Femur (tissue), 1 donor: ENCODE measurements at regions not wholly inside any gene's neighbourhood (a gene's known extent, or its start where the extent isn't known, plus 50 kb on each side); places are given as distances from the start of the nearest gene placed in this dataset.

Experiments
- DNase-seq: peaks from one replicate; pipeline ENCODE4 v3.0.0-alpha.2; 2017

DNA sequence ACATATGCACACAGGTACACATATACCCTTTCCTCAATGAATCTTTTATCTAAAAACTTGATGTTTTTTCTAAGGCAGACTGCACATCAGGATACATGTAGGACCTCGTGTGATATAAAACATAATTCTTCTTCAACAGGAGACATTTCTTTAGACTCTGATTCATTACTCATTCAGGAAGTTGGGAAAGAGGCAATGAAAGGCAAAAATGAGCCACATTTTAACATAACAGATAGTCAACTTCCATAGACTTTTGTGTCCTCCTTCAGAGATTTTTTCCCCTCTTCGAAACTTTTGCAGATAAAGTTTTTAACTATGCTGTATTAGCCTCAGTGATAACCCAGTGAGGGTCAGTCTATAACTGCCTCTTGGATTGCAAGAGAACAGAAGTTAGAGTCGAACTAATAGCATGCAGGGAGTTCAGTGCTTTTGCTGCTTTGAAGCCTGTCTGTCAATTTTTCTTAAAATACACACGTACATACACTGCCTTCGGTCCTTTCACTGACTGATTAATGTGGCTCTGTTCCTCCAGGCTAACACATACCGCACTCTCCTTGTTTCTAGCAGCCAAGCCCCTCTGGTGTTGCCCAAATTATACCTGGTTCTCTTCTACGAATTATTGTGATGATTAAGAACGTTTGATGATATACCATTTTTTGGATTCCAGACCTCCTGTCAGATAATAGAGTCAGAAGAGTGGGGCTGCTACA lies 562.5 kb upstream of the MAP3K7 start:
- DNase-seq = no peak

DNA sequence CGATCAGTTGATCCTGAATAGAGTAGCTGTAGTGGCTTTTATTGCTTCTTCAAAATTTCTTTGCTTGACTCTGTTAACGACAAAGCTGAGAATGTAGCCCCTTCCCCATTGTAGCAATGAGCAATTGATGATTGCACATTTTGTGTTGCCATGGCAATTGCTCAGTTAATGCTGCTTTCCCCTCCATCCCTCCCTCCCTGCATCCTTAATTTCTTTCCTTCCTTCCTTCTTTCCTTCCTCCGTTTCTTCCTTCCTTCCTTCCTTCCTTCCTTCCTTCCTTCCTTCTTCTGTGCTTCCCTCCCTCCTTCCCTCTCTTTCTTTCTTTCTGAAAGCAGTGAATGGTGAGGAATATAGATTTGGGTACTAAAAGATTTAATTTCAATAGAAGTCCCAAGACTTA lies 557.3 kb upstream of the MAP3K7 start:
- DNase-seq = no peak

DNA sequence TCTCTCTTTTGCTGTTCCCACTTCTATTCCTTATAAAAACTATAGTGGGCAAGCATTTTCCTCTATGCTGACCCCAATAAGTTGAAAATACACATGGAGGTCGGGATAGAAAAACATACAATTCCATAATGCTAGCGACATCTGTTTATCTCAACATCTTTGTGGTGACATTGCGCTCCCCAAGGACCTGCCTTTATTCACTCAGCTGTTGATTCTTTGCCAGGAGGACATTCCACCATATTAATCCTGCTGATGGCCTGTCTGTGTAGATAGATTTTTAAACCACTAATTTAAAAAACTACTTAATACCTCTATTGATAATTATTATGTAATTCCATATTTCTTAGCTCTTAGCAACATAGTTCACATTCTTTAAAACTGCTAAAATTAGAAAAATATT lies 555.3 kb upstream of the MAP3K7 start:
- DNase-seq = no peak

DNA sequence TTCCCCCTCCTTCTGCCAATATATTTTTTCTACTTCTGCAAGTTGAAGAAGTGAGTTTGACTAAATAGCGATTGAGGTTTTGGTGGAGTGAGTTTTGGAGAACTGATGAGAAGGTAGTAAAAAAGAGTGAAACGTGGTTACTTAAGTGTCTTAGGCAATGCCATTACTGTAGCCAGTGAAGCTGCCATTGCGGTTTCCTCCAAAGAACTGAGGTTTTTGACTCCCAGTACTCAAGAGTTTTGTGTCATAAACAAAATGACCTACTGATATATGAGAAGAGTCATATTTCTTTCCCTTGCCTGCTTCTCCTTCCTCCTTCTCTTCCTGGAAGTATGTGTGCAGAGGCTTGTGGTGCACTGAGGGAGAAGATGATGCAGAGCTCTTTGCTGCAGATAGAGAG lies 554.5 kb upstream of the MAP3K7 start:
- peak; percentile 28 for DNase-seq

DNA sequence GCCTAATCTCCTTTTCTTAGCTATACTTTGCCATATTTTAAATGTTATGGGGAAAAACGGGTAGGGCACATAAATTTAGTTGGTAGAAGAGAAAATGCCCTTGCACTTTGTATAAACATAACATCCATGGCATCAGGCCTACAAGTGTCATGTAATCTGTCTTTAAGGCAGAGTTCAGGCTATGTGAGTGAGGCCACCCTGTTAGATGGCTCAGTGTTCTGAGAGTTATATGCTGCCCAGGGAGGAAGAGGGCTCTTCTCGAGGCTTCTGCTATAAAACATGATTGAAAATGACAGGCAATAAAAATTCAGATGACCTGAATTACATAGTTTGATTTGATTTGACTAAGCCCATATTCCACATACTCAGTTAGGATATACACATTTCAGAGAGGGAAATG lies 553.6 kb upstream of the MAP3K7 start:
- no peak for DNase-seq

DNA sequence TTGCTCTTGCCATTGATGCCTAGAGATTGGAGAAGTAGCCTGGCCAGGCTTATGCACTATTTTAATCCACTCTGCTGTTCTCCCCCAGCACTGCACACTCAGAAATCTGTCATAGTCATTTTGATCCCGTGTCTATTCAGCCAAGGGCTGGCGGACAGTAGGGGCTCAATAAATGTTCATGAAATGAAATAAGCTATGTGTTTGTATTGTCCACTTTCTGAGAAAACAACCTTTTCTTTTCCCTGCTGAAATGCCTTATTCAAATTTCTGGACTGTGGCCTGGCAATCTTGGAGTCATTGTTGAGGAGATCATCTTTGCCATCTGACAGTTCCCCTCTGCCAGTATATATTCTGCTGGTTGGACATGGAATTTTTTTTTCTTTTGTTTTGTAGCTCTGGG lies 550.4 kb upstream of the MAP3K7 start:
- no peak for DNase-seq

DNA sequence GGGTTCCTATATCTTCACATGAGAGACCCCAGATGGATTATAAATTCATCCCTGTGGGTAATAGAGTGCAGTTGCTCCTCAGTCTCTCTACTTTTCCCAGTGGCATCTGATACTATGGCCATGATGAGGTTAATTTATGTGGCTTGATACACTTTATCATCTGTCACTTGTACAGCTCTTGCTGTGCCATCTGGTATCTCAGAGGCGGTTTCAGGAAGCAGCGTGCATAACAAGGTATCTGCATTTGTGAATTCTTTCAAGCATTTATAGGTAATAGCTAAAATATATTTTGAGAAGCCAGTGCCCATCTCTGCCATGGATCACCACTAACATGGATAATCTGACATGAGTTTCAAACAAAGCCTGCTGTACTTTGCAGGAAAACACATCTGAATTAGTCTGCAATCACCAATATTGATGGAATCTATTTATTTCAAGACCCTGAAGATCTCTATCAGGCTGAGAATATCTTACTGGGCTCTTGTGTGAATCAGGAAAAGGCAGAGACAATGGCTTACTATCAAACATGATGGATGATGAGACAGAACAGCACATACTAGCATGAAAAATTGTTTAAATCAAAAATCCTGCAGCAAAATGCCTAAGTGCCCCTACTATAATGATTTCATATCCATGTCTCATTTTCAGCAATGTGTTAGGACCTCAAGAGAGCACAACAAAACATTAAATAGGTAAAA lies 548.7 kb upstream of the MAP3K7 start:
- DNase-seq = no peak

DNA sequence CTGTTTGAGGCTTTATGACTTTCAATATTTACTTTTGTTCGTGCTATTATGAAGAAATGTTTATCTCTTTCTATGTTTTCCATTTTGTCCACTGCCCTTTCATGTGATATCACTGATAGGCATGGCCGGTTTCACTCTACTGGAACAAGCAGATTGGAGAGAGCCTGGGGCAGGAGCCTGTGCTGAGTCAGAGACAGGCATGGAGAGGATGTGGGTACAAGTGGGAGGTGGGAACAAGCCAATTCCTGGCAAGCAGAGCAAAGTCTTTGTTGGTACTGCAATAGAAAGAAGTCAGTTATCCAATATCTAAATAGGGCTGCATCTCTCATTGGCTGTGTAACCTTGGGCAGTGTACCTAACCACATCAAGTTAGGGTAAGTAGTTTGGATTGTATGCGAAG lies 545.6 kb upstream of the MAP3K7 start:
- DNase-seq = no peak

DNA sequence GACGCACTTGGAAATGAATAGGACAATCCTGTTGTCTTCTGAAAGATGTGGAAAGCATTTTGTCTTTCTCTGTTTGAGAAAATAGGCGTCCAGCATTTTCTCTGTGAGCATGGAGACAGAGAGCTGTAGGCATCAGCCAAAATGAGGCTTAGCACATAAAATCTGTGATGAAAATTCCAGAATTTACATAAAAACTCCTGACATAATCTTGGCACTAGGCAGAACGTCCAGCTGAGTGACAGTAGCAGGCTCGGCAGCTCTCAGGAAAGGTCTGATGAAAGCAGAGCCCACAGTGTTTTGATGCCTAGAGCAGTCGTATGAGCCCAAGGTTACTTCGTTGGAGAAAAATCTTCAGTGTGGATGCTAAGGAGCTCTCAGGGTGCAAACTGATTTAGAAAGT lies 543.3 kb upstream of the MAP3K7 start:
- no peak for DNase-seq

DNA sequence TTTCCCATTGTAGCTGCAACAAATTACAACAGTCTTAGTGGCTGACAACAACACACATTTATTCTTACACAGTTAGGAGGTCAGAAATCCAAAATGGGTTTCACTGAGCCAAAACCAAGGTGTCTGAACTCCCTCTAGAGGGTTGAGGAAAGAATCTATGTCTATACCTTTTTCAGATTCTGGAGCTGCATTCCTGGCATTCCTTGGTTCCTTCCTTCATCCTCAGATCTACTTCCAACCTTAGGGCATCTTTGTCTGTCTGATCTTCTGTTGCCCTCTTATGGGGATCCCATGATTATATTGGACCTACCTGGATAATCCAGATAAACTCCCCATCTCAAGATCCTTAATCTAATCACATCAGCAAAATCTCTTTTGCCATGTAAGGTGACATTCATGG lies 540.9 kb upstream of the MAP3K7 start:
- DNase-seq = no peak

DNA sequence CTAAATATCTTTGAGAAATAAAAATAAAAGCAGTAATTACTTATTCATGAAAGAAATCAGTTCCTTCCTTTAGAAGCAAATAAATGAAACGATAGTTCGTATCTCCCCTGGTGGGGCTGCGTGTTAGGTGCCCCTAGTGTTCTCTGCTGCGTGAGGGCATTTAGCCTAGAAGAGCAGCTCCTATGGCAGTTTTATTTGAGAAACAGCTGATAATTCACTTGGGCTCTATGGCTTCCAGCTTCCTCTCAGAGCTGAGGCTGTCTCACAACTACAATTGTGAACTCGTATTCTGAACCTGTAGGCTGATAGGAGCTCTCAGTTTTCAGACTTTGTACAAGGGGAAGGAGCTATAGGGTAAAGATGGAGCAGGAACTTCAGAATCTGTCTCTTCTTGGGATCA lies 540.0 kb upstream of the MAP3K7 start:
- no peak for DNase-seq

DNA sequence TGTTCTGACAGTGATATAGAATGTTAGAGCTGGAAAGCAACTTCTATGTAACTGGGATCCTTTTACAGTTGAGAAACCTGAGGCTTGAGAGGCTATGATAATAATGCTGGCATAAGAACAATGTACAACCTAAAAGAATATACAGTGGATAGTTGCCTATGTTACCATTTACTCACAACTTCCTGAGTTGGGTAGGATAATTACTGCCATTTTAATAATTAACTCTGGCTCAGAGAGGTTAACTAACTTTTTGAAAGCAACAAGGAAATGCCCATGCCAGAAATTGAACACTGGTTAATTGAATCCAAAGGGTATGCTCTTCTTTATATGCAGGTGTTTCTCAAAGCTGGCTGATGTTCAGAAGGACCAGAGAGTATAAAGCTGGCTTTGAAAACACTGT lies 530.7 kb upstream of the MAP3K7 start:
- no peak for DNase-seq

DNA sequence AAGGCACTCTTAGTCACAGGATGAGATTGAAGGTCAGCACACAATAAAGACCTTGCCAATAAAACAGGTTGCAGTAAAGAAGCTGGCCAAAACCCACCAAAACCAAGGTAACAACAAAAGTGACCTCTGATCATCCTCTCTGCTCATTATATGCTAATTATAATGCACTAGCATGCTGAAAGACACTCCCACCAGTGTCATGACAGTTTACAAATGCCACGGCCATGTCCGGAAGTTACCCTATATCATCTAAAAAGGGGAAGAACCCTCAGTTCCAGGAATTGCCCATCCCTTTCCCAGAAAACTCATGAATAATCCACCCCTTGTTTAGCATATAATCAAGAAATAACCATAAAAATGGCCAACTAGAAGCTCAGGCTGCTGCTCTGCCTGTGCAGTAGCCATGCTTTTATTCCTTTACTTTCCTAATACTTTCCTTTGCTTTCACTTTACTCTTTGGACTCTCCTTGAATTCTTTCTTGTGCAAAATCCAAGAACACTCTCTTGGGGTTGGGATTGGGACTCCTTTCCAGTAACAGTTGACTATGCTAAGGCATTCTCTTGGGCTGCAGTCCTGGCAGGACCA lies 527.3 kb upstream of the MAP3K7 start:
- DNase-seq = no peak

DNA sequence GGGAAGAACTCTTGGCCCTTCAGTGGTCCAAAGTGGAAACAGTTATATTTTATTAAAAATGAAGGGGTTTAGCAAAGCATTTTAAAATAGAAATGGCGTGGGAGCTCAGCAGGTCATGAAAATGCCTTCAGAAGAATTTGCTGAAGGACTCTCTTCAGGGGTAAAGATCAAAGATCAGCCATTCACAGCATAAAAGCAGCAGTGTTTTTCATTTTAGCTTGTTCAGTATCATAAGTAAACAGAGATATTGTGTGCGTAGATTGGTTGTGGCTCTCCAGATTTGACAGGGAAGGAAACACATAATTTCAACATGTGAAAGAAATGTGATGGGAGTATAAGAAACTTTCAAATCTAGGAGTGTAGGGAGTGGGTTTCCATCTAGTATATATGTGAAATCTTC lies 519.2 kb upstream of the MAP3K7 start:
- no peak for DNase-seq

DNA sequence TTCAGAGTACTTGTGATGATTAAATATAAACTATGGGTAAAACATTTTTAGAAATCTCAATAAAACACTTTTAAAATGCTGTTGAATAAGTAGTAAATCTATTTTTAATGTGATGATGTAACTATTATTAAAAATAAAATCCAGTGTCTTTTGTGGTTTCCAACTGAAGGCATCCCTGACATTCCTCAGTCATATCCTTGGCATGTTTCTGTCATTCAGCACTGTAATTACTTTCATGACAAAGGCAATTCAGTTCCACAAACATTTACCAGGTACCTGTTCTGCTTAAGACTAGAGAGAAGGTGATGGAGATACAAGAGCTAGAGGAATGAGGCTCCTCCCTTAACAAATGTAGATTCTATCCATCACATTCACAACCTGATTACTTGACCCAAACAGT lies 518.7 kb upstream of the MAP3K7 start:
- no peak for DNase-seq

DNA sequence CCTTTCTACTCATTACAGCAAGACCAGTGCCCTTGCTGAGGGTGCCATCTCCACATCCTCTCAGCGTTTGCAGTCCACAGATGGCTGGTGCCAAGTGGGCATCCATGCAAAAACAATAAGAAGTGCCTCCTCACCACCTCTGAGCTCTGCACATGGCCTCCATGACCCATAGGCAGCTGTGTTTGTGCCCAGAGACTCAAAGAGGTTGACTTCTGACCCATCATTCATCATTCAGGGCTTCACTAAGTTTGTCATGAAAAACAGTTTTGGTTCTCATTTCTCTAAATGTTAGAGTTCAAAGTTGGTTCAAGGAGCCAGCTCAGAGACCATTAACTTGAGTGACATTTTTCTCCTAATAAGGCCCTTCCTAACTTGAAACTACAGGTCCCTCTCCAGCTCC lies 512.6 kb upstream of the MAP3K7 start:
- no peak for DNase-seq

DNA sequence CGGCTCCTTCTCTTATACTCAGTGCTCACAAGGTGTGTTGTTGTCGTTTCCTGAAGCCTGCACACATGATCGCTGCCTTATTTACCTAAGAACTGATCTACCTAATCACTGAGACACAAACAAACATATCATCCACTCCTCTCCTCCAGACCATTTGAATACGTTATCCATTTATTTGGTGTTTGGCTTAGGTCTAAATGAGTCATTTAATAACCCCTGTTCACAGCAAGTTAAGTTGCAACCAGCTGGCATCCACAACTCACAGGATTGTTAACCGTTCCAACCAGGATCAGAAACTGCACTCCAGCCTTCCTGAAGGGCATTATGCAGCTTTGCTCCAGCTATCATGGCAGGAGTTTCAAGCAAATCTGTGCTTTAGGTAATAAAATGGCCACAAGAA lies 511.1 kb upstream of the MAP3K7 start:
- no peak for DNase-seq

DNA sequence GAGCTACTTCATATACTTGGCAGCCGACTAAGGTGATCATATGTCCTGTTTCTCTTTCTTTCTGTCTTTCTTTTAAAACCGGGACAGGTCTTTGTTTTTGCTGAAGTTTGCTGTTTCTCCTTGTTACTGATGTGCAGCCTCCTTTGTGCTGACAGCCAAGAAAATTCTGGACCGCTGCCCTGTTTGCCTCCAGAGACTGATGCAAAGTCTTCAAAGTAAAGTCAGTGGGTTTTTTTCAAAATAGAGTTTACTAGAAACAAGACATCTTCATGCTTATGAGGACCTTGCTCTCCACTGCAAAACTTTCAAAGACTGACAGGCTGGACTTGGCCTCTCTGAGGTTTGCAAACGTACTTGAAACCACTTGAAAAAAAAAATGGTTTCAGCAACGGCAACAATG lies 510.5 kb upstream of the MAP3K7 start:
- DNase-seq = peak; percentile 66

DNA sequence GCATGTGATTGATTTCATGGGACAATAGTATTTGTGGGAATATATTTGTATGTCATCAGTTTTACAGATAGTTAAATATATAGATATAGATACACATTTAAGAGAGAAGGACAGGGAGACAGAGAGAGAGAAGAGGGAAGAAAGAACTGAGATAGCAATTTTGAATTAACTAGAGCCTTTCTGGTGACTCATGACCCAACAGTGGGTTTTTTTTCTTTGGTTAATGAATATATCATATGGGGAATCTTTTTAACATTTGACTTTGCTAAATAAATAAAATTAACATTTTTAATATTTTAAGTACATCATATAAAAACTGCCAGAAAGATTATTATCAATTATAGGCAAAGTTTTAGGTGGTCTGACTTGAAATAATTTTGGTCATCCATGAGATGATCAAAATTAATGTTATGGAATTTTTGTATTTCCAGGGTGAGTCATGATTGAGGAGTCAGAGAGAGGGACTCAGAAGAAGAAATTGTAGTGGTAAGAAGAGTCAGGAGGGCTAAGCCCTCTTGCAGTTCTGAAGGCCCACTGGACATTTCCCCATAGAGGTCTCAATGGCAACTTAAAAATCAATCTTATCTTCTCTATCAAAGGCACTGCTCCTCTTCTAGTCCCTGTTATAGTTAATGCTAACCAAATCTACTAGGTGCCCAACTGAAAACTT lies 508.1 kb upstream of the MAP3K7 start:
- no peak for DNase-seq

DNA sequence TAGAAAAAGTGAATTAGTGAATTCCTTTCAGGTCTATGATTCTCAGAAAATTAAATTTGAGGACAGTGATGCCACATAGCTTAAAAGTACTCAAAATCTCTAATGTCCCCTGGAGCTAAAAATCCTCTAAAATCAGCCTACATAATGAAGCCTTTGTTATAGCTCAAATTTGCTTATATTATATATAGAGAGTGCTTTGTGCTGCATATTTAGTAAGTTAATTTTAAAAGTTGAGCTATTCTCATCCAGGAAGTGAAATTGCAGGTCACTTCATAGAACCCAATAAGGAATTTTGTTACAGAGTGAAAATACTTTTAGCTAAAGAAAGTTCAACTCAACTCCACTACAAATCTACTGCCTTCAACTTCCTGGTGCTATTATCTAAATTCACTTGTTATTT lies 507.5 kb upstream of the MAP3K7 start:
- DNase-seq = no peak

DNA sequence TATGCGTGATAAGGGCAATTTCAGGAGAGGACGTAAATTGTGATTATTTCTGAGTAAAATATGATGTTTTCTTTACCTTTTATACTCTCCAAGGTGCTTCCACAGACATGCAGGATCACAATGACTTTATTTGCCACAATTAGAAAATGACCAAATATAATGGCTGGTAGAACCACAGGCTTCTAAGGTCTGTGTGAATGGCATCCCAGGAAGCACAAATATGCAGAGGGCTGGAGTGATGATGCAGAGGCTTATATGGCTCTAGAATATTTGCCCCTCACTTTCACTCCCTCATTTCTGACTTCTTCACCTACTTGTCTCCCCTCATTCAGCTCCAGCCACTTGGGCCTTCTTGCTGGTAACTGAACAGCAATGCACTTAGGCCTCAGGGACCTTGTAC lies 502.1 kb upstream of the MAP3K7 start:
- DNase-seq = no peak

DNA sequence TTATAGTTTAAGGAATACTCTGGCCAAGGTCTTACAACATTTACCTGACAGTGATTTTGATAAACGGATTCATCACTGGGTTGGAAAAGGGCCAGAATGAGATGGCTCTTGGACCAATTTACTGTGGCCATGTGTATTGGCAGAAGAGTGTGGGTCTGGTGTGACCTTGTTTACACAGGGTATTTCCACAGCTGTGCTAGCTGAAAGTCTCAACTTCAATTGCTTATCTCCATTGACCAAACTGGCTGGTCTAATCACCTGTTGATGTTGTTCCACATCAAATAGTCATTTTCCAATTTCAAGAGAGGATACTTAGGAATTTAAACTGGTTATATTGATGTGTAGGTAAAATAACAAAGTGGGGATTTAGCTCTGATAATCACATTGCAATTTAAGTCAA lies 501.6 kb upstream of the MAP3K7 start:
- DNase-seq = no peak

DNA sequence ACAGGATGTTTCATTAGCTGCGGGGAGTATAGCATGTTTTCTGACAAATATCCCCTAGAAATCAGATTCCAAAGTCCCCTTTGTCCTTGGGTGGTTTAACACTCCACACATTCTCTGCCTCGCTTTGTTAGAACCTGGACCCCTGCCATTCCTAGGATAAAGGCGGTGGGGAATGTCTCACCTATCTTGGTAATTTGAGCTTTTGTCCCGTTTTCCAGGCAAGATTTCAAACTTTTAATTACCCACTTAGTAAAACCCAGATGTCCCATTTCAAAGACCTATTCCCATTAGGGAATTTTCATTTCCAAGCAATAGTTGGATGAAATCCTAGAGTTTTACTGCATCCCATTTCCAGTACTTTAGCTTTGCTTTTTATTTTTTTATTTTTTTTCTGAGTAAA lies 501.0 kb upstream of the MAP3K7 start:
- DNase-seq = no peak

DNA sequence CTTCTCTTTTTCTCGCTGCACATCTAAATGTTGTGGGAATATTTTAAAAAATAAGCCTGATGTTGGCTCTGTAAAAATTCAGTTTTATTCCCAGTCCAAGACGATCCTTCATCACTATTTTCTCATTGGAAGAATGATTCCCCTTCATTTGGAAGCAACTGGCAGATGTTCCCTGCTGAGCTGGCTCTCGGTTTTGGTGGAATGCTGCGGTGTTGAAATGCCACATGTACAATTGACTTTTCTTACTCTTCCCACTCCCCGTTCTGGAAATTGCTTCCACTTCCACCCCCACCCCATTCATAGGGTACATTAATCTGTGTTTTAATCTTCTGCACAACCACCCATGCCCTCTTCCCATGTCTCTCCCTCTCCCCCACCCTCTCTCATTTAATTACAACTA lies 496.3 kb upstream of the MAP3K7 start:
- peak; percentile 61 for DNase-seq
